ENCODE measurements at regions not wholly inside any gene's neighbourhood (a gene's known extent, or its start where the extent isn't known, plus 50 kb on each side); places are given as distances from the start of the nearest gene placed in this dataset.

- DNase-seq (ENCODE audit: low spot score) = no peak
Measured at GRCh38 chr6:168722397-168722796, 281.4 kb downstream of the SMOC2 start.

- no peak for DNase-seq (ENCODE audit: low spot score)
Measured at GRCh38 chr6:168721571-168721970, 280.6 kb downstream of the SMOC2 start.

- no peak for DNase-seq (ENCODE audit: low spot score)
Measured at GRCh38 chr6:168719901-168720300, 278.9 kb downstream of the SMOC2 start.

- no peak for DNase-seq (ENCODE audit: low spot score)
Measured at GRCh38 chr6:168718821-168719475, 278.0 kb downstream of the SMOC2 start.
